ENCODE measurements at regions not wholly inside any gene's neighbourhood (a gene's known extent, or its start where the extent isn't known, plus 50 kb on each side); places are given as distances from the start of the nearest gene placed in this dataset.

DNA sequence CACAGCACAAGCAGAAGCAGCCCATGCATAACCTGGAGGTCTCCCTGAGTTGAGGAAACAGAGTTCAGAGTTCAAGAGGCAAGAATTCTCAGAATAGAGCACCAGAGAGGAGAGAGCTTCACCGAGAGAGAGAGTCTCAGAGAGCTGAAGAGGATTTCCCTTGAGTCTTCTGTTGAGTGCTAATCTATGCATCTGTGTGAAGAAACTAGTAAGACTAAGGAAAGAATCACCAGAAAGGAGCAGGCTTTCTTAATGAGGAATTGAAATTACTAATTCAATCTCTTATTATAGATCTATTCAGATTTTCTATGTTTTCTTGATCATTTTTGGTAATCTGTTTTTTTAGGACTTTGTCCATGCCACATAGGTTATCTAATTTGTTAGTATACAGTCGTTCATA, 89.3 kb upstream of the CTAGE1 start:
- no peak overlapping the region for H3K9ac ChIP-seq (ENCODE audit: low read length)
- no peaks in the 10 kb centered on the region for H3F3A ChIP-seq (ENCODE audit: insufficient read depth, low read length)
- DNase-seq: no peak
- H3K27ac ChIP-seq (ENCODE audit: low read length): no peak overlapping the region
- H3K27me3 ChIP-seq (replicated peaks; ENCODE audit: insufficient read depth, low read length): no peaks in the 10 kb centered on the region
- no peaks in the 10 kb centered on the region for H3K9me2 ChIP-seq (replicated peaks; ENCODE audit: insufficient read depth, low read length)
- H3K36me3 ChIP-seq (replicated peaks; ENCODE audit: insufficient read depth, low read length): no peaks in the 10 kb centered on the region
- TF ChIP-seq, protein P1, sequence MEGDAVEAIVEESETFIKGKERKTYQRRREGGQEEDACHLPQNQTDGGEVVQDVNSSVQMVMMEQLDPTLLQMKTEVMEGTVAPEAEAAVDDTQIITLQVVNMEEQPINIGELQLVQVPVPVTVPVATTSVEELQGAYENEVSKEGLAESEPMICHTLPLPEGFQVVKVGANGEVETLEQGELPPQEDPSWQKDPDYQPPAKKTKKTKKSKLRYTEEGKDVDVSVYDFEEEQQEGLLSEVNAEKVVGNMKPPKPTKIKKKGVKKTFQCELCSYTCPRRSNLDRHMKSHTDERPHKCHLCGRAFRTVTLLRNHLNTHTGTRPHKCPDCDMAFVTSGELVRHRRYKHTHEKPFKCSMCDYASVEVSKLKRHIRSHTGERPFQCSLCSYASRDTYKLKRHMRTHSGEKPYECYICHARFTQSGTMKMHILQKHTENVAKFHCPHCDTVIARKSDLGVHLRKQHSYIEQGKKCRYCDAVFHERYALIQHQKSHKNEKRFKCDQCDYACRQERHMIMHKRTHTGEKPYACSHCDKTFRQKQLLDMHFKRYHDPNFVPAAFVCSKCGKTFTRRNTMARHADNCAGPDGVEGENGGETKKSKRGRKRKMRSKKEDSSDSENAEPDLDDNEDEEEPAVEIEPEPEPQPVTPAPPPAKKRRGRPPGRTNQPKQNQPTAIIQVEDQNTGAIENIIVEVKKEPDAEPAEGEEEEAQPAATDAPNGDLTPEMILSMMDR (IDR thresholded peaks at IDR 0.05; ENCODE audit: low read length): no peak
- TF ChIP-seq EZH2 (optimal IDR thresholded peaks at IDR 0.05; ENCODE audit: low read depth, low read length) (no peak), EZH2phosphoT487 (IDR thresholded peaks at IDR 0.05; ENCODE audit: low read length) (no peak)
- no peaks in the 10 kb centered on the region for H4K20me1 ChIP-seq (ENCODE audit: insufficient read depth, low read length)
- H3K4me2 ChIP-seq (ENCODE audit: low read depth, low read length): no peak overlapping the region
- no peak overlapping the region for H2AFZ ChIP-seq (ENCODE audit: low read length)
- H3K4me3 ChIP-seq (ENCODE audit: low read length): no peak overlapping the region
- H3K79me2 ChIP-seq (ENCODE audit: low read length): no peaks in the 10 kb centered on the region
- H3K9me3 ChIP-seq (replicated peaks; ENCODE audit: insufficient read depth, low read length): no peaks in the 10 kb centered on the region
- H3K4me1 ChIP-seq (ENCODE audit: low read length): no peaks in the 10 kb centered on the region

DNA sequence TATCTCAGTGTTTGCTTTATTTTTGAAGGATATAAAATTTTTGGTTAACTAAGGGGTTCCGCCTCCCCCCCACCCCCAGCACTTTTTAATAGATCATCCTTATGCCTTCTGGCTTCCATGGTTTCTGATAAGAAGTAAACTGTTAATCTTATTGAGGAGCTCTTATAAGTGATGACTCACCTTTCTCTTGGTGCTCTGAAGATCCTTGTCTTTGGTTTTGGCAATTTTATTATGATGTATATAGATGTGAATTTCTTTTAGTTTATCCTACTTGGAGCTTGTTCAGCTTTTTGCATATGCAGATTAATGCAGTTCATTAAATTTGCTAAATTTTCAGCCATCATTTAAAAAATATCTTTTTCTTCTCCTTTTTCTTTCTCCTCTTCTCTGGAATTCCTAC, 91.7 kb upstream of the CTAGE1 start:
- no peak overlapping the region for H3K9ac ChIP-seq (ENCODE audit: low read length)
- no peak overlapping the region for H2AFZ ChIP-seq (ENCODE audit: low read length)
- H3K4me3 ChIP-seq (ENCODE audit: low read length): no peak overlapping the region
- H3K9me2 ChIP-seq (replicated peaks; ENCODE audit: insufficient read depth, low read length): no peaks in the 10 kb centered on the region
- no peaks in the 10 kb centered on the region for H3K27me3 ChIP-seq (replicated peaks; ENCODE audit: insufficient read depth, low read length)
- H3K9me3 ChIP-seq (replicated peaks; ENCODE audit: insufficient read depth, low read length): no peaks in the 10 kb centered on the region
- H3K4me1 ChIP-seq (ENCODE audit: low read length): no peaks in the 10 kb centered on the region
- no peaks in the 10 kb centered on the region for H3K36me3 ChIP-seq (replicated peaks; ENCODE audit: insufficient read depth, low read length)
- DNase-seq: no peak
- H3F3A ChIP-seq (ENCODE audit: insufficient read depth, low read length): no peaks in the 10 kb centered on the region
- H3K27ac ChIP-seq (ENCODE audit: low read length): no peak overlapping the region
- no peak for TF ChIP-seq EZH2phosphoT487 (IDR thresholded peaks at IDR 0.05; ENCODE audit: low read length)
- TF ChIP-seq EZH2 (optimal IDR thresholded peaks at IDR 0.05; ENCODE audit: low read depth, low read length): no peak
- TF ChIP-seq, protein P1 (IDR thresholded peaks at IDR 0.05; ENCODE audit: low read length): no peak
- no peaks in the 10 kb centered on the region for H3K79me2 ChIP-seq (ENCODE audit: low read length)
- no peak overlapping the region for H3K4me2 ChIP-seq (ENCODE audit: low read depth, low read length)
- no peaks in the 10 kb centered on the region for H4K20me1 ChIP-seq (ENCODE audit: insufficient read depth, low read length)

DNA sequence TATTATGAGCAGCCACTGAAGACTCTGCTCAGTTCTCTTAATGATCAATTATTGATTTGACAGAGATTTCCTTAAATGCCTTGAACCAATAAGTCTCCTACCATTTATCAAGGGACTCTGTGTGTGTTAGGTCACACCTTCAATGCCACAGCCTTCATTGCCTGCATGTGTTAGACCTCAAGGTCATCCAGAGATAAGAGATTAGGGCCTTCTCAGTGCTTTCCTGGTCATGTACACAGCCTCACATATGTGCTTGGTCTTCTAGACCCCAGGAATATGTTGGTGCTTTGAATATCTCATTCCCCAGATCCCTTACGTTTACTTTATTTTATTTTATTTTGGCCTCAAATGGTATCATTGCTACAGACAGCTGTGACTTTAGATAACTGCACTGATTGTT, 93.0 kb upstream of the CTAGE1 start:
- H3K27me3 ChIP-seq (replicated peaks; ENCODE audit: insufficient read depth, low read length): no peaks in the 10 kb centered on the region
- H4K20me1 ChIP-seq (ENCODE audit: insufficient read depth, low read length): no peaks in the 10 kb centered on the region
- no peaks in the 10 kb centered on the region for H3F3A ChIP-seq (ENCODE audit: insufficient read depth, low read length)
- H3K9me2 ChIP-seq (replicated peaks; ENCODE audit: insufficient read depth, low read length): no peaks in the 10 kb centered on the region
- no peaks in the 10 kb centered on the region for H3K36me3 ChIP-seq (replicated peaks; ENCODE audit: insufficient read depth, low read length)
- no peak overlapping the region for H3K9ac ChIP-seq (ENCODE audit: low read length)
- no peak overlapping the region for H2AFZ ChIP-seq (ENCODE audit: low read length)
- H3K9me3 ChIP-seq (replicated peaks; ENCODE audit: insufficient read depth, low read length): no peaks in the 10 kb centered on the region
- H3K4me1 ChIP-seq (ENCODE audit: low read length): no peaks in the 10 kb centered on the region
- TF ChIP-seq EZH2phosphoT487 (IDR thresholded peaks at IDR 0.05; ENCODE audit: low read length) (no peak), EZH2 (optimal IDR thresholded peaks at IDR 0.05; ENCODE audit: low read depth, low read length) (no peak)
- TF ChIP-seq, protein P1 (IDR thresholded peaks at IDR 0.05; ENCODE audit: low read length): no peak
- H3K79me2 ChIP-seq (ENCODE audit: low read length): no peaks in the 10 kb centered on the region
- H3K4me3 ChIP-seq (ENCODE audit: low read length): no peak overlapping the region
- no peak overlapping the region for H3K27ac ChIP-seq (ENCODE audit: low read length)
- H3K4me2 ChIP-seq (ENCODE audit: low read depth, low read length): no peak overlapping the region
- no peak for DNase-seq

Data from MM.1S (cell line).